NCI-H1417 treated with DMSO at 0.1 percent for 48 hours (cell line): ENCODE measurements at regions not wholly inside any gene's neighbourhood (a gene's known extent, or its start where the extent isn't known, plus 50 kb on each side); places are given as distances from the start of the nearest gene placed in this dataset.
A peak's percentile ranks its signal among the peaks of the same experiment; 100 is the strongest.

Experiments
- DNase-seq: peaks from one replicate; lab custom pipeline; 2025; lab: John Stamatoyannopoulos, UW

DNA sequence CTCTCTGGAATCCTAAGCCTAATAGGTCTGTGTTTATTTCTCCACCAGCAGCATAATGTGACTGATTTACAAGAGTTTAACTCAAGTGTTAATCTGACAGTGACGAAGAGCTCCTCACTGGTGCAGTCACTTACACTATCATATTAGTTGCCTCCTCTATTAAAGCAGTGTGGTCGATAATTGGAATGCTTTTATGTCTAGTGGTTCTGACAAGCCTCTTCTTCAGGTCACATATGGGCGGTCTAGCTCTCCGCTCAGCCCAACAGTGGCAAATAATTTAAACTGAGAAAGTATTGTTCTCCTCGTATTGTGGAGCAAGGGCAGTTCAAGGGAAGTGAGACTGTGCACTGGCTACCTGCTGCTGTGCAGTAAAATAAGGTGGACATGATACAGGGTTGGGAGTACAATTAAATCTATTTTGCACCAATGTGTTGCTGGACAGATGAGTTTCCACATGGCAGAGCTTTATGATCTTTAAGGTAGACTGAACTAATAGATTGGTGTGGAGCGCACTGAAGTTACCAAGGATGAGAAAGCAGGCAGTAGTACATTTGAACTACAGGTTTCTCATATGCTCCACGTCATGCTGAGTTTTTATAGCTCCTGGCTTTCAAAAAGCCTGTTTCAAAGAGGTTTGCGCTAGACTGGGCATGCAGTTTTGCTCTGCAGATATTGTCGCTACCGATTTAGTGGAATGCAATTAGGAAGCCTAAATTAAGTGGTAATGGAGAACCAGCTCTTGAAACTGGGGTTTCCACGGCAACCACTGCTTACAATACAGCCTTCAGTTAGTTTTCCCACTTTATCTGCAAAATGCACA, 151.7 kb upstream of the POU3F3 start:
- DNase-seq: peak; percentile 36

DNA sequence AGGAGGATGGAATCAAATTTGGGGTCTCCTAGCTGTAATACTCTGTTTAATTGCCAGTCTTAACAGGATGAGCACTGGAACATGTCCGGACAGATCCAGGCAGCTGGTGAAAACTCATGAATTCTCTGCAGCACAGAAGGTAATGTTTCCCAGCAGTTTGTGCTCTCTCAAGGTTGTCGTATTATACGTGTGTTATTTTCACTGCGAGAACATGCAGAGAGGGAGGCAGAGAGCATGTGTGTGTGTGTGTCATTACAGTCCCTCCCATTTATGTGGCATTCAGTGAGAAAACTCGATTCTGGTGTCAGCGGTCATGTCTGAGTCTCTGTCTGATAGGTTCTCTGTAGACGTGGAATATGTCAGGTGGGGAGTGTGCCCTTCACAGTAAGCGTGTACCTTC, 150.2 kb upstream of the POU3F3 start:
- no peak for DNase-seq

DNA sequence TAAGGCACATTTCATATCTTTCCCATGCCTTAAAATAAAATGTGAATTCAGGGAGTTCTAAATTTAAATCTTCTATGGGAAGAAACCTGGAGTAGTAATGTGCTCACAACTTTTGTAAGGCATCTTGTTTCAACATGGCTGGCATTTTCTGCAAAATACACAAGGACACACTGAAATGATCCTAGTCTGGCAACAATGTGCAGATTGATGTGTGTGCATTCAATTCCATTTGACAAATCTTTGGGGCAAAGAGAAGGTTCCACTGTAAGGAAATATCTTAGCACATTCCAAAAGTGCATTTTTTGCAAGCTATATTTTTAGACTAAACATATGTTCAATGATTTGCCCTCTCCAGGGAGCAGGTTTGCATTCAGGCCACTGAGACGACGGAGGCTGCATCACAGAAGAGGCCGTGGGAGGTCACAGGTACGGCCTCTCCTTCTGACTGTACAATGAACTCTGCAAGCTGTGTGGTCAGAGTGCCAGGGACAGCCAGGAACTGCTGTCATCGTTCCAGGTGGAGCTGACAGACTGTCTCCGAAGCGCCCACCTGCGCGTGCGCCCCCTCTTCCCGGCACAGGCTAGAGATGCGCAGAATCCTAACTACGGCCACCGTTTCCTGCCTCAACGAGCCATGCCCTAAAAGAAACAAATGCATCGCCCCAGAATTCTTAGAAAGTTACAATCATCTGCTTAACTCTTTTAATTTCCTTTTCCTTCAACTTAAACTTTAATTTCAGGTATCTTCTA, 149.2 kb upstream of the POU3F3 start:
- no peak for DNase-seq

DNA sequence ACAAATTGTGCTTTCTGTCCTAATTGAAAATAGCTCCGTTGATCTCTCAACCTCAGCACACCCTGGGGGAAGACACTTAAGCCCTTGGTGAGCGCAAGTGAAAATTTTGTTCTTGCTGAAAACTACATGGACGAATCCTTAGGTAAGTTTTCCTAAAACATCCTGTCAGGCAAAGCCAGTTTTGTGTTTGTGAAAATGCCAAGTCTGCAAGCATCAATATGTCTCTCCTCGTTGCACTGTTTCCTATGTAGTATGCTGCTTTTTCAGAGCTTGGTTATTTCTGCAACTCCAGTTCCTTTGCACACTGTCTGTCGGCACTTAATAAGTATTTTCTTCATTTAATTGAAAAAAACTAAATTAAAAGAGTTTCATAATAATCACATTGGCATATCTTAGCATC, 146.9 kb upstream of the POU3F3 start:
- no peak for DNase-seq

DNA sequence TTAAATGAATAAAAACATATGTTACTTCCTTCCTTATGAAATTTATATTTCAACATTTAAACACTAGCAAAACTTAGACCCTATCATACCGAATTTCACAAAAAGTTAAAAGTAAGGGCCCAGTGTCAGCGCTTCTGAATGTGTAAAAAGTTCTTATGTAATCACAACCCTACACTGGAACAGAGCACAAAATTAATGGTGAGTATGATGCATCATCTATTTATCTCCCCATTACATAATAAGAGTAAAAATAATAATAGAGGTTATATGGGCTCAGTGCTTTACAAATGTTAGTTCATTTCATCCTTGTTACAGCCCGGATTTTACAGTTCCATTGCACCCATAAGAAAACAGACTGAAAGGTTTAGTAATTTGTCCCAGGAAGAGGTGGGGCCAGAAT, 144.9 kb upstream of the POU3F3 start:
- DNase-seq: no peak

DNA sequence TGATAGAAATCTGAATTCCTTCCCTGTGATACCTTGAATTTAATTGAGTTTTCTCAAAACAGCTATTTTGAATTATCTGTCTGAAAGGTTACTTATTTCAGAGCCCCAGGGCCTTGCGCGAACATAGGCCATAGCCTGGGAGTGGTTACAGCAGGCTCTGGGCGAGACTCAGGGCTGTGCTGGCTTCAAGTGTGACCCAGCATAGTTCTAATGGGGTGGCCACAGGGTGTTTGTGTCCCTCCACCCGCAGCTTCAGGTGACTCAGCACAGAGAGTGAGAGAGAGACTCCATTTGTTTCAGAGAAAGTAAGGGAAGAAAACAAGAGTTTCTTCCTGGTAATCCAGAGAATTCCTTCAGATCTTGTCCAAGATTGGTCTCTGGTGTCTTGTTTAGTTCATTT, 137.9 kb upstream of the POU3F3 start:
- DNase-seq: no peak

DNA sequence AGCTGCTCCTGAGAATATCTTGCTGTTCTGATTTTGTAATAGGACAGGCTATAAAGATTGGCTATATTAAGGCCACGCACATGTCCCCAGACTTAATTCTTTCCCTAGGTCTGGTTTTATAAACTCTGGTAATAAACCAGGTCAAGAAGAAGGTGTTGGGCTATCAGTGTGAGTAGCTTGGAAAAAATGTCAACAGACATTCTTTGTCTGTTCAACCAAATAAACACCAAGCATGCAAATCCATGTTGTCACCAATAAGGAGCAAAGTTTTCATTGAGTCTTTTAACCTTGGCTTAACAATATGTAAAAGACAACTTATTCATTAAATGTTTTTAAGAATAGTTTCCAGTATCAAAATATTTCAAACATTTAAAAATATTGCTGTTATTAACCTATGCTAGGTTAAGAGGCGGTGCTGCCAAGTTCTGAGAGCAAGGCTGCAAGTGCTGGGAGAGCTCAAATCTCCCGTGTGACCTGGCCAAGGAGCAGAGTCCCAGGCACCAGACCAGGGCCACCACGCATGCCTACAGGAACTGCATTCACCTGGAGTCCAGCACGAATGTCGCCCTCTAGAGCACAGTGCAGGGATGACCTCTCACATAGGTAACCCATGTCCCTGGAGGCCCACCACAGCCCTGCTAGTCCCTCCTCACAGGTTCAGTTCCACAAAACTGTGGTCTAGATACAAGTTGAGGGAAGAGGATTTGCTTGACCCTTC, 120.5 kb upstream of the POU3F3 start:
- DNase-seq: no peak

DNA sequence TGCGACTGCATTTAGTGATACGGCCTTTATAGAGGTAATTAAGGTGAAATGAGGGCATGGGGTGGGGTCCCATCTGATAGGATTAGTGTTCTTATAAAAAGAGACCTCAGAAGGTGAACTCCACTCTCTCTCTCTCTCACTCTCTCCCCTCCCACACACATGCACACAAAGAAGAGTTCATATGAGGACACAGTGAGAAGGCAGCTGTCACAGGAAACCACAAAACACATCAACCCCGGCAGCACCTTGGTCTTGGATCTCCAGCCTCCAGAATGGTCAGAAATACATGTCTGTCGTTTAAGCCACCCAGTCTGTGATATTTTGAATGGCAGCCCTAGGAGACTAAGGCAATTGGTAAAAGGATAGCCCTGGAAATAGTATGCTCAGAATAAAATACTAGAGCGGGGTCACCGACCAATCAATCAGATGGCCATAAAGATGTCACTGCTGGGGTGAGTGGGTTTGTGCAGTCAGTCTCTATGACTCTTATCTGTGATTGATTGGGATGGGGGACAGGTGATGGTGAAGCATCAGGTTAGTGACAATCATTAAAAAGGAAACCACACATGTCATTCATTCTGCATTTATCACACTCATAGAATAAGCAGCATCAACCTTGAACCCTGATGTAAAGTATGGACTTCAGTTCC, 118.9 kb upstream of the POU3F3 start:
- no peak for DNase-seq

DNA sequence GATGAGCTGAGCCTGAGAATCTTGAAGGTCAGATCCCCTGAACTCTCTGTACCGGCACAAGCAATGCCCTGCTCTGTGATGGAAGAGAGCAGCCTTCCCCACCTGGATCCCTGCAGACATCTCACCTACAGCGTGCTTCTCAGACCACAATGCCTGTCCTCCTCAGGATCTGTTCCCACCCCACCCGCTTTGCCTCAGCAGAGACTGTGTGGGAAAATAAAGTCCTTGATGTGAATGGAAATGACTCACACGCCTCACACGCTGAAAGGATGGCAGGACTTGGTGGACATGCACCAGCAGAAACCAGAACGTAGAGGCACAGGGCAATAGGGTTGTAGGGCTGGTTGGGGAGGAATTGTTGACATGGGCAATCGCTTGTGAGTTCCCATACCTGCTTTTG, 117.9 kb upstream of the POU3F3 start:
- no peak for DNase-seq

DNA sequence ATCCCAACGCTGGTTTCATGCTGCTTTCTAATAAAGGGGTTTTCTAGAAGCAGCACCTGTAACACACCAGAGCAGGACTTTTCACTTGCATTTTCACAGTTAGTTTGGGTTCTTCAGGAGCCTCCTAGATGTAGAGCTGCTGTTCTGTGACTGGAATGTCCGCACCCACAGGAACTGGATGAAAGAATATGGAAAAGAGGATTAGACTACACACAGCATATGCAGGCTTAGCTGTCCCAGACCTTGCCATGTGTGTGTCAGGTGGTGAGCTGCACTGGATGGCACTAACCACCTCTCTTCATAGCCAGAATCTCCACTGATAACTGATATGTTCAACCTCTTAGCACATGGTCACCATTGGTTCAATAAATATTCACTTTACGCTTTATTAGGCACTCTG, 112.1 kb upstream of the POU3F3 start:
- DNase-seq: no peak

DNA sequence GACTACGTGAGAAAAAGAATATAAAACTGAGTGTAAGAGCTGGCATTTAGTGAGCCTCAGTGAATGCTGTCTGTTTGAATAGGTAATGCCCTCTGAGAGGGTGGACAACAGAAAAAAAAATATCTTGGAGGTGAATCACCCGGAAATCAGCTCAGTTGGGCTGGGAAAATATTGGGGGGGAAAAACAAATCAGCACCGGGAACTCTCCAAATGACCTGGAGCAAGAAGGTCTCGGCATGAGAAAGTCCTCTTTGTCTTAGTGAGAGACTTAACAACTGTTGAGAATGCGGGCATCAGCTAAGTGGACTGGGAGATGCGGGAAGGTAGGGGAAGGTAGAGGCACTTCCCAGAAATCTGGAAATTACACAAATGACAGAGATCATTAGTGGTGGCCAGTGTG, 109.4 kb upstream of the POU3F3 start:
- DNase-seq: no peak

DNA sequence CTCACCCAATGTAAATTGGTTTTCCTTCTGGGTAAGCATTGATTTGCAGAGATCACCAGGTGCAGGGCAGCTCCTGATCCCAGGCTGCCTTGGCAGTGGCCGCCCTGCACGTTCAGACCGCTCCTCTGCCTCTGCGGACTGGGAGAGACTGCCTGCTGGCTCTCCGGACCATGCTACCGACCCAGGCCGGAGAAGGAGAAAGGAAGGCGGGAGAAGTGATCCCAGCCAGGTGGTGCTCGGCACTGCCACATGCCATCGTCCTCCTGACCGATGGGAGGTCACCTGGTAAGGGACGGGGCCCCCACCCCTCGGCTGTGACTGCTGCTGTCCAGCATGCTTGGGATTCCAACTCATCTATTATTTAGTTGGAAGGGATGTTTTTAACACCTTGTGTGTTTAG, 108.1 kb upstream of the POU3F3 start:
- DNase-seq: no peak

DNA sequence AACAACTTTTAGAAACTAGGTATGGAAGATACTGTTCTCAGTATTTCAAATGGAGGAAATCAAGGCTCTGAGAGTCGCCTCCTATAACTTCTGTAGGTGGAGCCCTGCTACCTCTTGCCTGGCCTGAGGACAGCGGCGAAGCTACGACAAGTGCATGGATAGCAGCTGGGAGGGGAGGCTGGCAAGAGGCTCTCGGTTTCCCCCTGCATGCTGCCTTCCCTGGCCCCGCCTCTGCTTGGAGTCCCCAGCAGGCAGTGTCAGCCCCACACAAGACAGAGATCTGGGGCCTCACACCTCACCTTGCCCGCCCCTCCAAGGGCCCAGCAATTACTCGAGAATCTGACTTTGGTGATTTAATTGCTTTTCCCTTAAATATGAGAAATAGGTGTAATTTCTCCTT, 107.6 kb upstream of the POU3F3 start:
- no peak for DNase-seq

DNA sequence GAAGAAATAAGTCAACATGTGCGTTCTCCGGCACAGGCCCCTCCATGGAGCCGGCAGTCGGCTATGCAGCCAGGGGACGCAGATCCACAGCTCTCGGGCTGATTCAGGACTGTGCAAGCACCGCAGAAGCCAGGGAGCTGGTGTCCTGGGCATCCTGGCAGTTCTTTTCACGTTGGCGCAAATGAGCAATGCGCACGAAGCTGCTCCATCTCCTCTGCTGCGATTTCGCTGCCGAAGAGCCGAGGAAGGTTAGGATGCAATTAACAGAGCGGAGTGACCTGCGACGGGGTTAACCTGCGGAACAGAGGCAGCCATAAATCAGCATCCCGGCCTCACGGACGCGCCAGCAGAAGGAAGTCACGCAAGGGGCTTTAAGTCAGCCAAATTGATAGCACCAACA, 107.1 kb upstream of the POU3F3 start:
- no peak for DNase-seq

DNA sequence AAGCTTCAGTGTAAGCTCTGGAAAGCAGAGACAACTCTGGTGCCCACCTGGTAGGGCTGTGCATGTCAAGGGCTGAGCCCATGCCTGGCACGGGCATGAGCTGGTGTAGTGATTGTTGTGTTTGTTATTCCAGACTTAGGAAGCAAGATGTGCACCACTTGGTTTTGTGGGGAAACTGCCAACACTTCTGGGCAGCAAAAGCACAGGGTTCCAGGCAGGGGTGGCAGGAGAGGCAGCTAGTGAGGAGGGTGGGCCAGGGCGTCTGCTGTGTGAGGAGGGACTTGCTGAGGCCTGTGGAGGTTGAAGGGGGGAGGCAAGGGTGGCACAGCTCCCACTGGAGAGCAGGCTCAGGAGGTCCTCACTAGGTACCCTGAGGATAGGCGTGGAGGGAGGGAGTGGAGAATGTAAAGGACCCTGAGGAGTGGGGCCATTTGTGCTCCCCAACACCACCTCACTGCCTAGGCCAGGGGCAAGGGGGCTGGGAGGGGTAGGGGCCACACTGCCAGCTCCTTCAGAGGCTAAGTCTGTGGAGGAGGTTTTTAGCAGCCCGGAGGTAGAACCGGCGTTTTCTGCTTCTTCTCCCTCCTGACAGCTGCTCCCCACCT, 104.0 kb upstream of the POU3F3 start:
- no peak for DNase-seq

DNA sequence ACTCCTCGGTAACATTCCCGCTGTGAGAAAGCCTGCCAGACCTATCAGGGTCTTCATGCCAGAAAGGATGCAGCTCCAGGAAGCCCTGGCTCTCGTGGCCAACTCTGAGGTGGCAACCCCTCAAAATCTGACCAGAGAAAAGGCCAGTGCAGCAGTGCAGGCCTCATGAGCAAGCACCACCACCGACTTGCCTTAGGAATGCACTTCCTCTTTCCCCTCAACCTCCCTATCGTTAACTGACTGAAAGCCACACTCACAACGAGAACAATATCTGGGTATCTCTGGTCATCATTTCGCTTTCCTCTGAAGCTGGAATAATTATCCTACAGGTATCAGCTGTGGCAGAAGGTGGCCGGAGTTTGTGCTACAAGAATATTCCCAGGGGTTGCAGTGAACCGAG, 101.4 kb upstream of the POU3F3 start:
- no peak for DNase-seq

DNA sequence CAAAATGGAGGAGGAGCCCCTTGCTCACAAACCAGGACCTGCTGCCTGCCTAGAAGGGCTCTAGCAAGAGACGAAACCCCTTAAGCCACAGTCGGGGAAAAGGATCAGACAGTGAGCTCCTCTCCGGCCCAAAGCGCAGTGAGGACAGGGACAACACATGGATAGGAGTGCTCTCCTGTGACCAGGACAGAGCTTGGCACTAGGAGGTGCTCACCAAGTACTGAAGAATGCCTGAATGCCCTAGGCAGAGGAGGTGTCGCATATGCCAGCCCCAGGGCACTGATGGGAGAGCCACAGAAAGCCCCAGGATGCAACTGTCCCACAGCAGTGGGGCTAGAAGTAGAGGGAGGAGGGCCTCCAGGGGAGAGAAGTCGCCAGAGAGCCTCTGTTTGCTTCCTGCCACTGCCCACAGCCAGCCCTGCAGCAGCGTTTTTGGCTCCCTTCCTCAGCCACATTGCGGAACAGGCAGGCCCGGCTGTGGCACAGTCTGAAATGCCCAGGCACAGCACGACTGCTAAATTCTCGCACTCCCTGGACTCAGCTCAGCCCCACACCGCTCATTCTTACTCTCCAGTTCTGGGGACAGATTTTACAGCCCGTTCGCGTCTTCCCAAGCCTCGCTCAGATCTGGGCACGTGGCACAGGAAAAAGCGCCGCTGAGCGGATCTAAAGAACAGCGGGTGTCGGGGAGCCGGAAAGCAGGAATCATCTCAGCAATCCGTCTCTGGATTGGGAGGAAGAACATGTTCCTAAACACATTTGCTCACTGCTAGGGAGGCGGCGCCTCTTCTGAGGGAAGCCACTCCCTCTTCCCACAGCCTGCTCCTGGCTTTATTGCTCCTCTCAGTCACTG, 98.7 kb upstream of the POU3F3 start:
- DNase-seq: no peak

DNA sequence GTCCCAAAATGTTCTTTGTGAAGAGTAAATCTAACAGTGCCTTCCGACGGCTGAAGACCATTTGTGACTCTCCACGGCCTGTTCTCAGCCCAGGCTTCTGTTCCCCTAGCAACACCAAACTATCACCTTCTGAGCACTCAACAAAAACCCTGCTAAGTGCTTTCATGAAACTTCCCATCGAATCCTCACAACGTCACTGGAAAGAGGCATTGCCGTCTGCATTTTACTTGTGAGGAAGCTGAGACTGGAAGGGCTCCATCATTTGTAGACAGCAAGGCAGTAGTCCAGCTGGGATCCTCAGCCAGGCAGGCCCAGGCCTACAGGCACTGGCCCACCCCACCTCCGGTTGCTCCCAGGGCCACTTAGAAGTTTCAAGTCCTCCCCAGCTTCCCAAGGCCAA, 97.8 kb upstream of the POU3F3 start:
- DNase-seq: no peak

DNA sequence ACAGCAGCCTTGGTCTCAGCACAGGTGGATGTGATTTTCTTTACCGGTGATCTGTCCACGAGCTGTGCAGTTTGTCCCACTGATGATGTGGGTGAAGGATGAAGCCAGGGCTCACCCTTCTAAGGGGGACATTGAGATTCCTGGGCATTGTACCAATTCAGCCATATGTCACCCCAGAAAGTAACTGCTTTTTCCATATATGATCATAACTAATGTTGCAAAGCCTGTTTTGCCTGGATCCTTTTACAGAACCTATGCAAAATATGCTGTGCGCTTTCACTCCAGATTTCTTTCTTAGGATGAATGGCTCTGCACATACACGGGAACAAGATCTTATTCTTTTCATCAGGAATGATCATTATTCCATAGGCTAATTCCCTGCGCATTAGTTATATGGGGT, 96.9 kb upstream of the POU3F3 start:
- no peak for DNase-seq

DNA sequence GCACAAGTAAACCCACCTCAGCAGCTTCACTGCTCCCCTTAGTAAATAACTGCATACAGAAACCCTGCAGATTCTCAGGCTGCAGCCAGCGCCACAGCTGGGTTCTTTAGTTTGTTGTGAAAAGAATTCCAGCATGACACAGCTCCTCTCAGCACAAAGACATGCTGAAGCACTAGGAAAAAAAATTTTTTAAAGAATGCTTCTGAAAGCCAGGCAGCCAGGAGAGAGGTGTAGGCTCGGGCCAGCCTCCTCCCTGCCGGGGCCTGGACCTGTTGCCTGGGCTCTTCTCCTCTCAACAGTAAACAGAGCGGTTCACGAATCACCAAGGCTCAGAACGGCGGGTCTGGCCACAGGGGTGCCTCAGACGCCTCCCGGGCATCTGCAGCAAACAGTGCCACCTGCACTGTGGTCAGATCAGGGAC, 95.7 kb upstream of the POU3F3 start:
- DNase-seq: no peak

DNA sequence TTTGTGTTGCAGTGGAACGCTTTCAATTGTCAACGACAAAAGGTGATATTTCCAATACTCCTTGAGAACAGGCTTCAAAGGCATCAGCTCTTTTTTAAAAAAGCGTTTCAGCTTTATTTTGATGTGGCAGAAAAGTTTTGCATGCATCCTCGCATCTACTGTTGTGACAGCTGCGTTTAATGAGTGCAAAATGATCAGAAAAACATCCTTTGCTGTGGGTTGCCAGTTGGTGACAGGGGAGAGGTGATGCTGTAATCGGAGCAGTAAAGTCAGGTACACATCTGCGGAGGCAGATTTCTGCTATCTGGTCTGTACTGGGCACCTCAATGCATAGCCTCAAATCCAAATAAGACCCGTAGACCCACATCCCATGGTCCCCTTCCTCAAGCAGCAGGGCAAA, 91.9 kb upstream of the POU3F3 start:
- DNase-seq: no peak
